H9 (cell line): ENCODE measurements at regions not wholly inside any gene's neighbourhood (a gene's known extent, or its start where the extent isn't known, plus 50 kb on each side); places are given as distances from the start of the nearest gene placed in this dataset.

Source experiments
- DNase-seq: peaks from one replicate; pipeline ENCODE4 v3.0.0-alpha.2; 2017
- H2AFZ ChIP-seq: one replicate; pipeline ENCODE4 v1.6.1; 2013; ENCODE audit warnings: mild to moderate bottlenecking, low read length, control low read depth, moderate library complexity
- H2AK5ac ChIP-seq: 2 replicates; pipeline ENCODE4 v1.6.1; 2013; ENCODE audit warnings: low read length, control low read depth, mixed read lengths; ENCODE audit not compliant: insufficient read length
- H2BK120ac ChIP-seq: one replicate; pipeline ENCODE4 v1.6.1; 2013; ENCODE audit warnings: low read depth, mild to moderate bottlenecking, low read length, control low read depth, inconsistent platforms; ENCODE audit not compliant: poor library complexity, severe bottlenecking
- H2BK12ac ChIP-seq: 2 replicates; pipeline ENCODE4 v1.6.1; 2013; ENCODE audit warnings: low read length, control low read depth, mixed read lengths, low read depth; ENCODE audit not compliant: insufficient read length
- H2BK15ac ChIP-seq: 2 replicates; pipeline ENCODE4 v1.6.1; 2013; ENCODE audit warnings: low read depth, low read length, control low read depth
- H2BK20ac ChIP-seq: one replicate; pipeline ENCODE4 v1.6.1; 2013; ENCODE audit warnings: low read depth, mild to moderate bottlenecking, low read length, control low read depth, inconsistent platforms; ENCODE audit not compliant: poor library complexity, severe bottlenecking
- H2BK5ac ChIP-seq: 2 replicates; pipeline ENCODE4 v1.6.1; 2013; ENCODE audit warnings: low read length, control low read depth, mixed read lengths; ENCODE audit not compliant: insufficient read length
- H3K14ac ChIP-seq: 2 replicates; pipeline ENCODE4 v1.6.1; 2013; ENCODE audit warnings: low read length, control low read depth; ENCODE audit not compliant: insufficient read depth
- H3K18ac ChIP-seq: 2 replicates; pipeline ENCODE4 v1.6.1; 2013; ENCODE audit warnings: low read depth, mild to moderate bottlenecking, mixed read lengths, low read length, control low read depth; ENCODE audit not compliant: insufficient read length
- H3K23ac ChIP-seq: 2 replicates; pipeline ENCODE4 v1.6.1; 2013; ENCODE audit warnings: low read length, control low read depth, mixed read lengths, low read depth; ENCODE audit not compliant: insufficient read length
- H3K23me2 ChIP-seq: 2 replicates; pipeline ENCODE4 v1.6.1; 2013; ENCODE audit warnings: low read depth, mild to moderate bottlenecking, mixed read lengths, low read length, control low read depth; ENCODE audit not compliant: insufficient read length, poor library complexity, severe bottlenecking
- H3K27ac ChIP-seq: 2 replicates; pipeline ENCODE4 v1.5.1; 2013; ENCODE audit warnings: low read length, control low read depth, mixed read lengths, low read depth; ENCODE audit not compliant: insufficient read length
- H3K27me3 ChIP-seq: 2 replicates; pipeline ENCODE4 v1.6.1; 2013; ENCODE audit warnings: low read length, control low read depth, inconsistent platforms; ENCODE audit not compliant: insufficient read depth
- H3K4ac ChIP-seq: 2 replicates; pipeline ENCODE4 v1.6.1; 2013; ENCODE audit warnings: low read depth, mild to moderate bottlenecking, control low read depth, inconsistent platforms, low read length, moderate library complexity
- H3K4me1 ChIP-seq: 2 replicates; pipeline ENCODE4 v1.6.1; 2013; ENCODE audit warnings: low read length, control low read depth, inconsistent platforms; ENCODE audit not compliant: insufficient read depth
- H3K4me2 ChIP-seq: 2 replicates; pipeline ENCODE4 v1.6.1; 2013; ENCODE audit warnings: low read length, control low read depth, mixed read lengths; ENCODE audit not compliant: insufficient read length, insufficient read depth
- H3K56ac ChIP-seq: 2 replicates; pipeline ENCODE4 v1.6.1; 2013; ENCODE audit warnings: low read depth, mild to moderate bottlenecking, mixed read lengths, low read length, control low read depth; ENCODE audit not compliant: insufficient read length
- H3K79me1 ChIP-seq: 2 replicates; pipeline ENCODE4 v1.6.1; 2013; ENCODE audit warnings: low read depth, mild to moderate bottlenecking, moderate library complexity, low read length, control low read depth, inconsistent platforms; ENCODE audit not compliant: insufficient read depth, poor library complexity, severe bottlenecking
- H3K79me2 ChIP-seq: 2 replicates; pipeline ENCODE4 v1.6.1; 2013; ENCODE audit warnings: low read length, control low read depth, inconsistent platforms; ENCODE audit not compliant: insufficient read depth
- H3K9ac ChIP-seq: 2 replicates; pipeline ENCODE4 v1.6.1; 2013; ENCODE audit warnings: low read length, control low read depth, mixed read lengths; ENCODE audit not compliant: insufficient read length; ENCODE audit errors: extremely low read depth
- H3K9me3 ChIP-seq: one replicate; pipeline ENCODE4 v1.6.1; 2013; ENCODE audit warnings: low read depth, low read length, inconsistent platforms; ENCODE audit not compliant: control insufficient read depth
- H3T11ph ChIP-seq: one replicate; pipeline ENCODE4 v1.6.1; 2013; ENCODE audit warnings: mild to moderate bottlenecking, low read length, control low read depth, inconsistent platforms
- H4K20me1 ChIP-seq: one replicate; pipeline ENCODE4 v1.6.1; 2013; ENCODE audit not compliant: control insufficient read depth, insufficient read length, insufficient read depth
- H4K5ac ChIP-seq: 2 replicates; pipeline ENCODE4 v1.6.1; 2013; ENCODE audit warnings: low read depth, mild to moderate bottlenecking, mixed read lengths, low read length, control low read depth; ENCODE audit not compliant: insufficient read length
- H4K8ac ChIP-seq: replicated peaks from 2 replicates; pipeline ENCODE4 v1.6.1; 2013; ENCODE audit warnings: low read length, control low read depth, mixed read lengths, low read depth; ENCODE audit not compliant: insufficient read length
- H4K91ac ChIP-seq: 2 replicates; pipeline ENCODE4 v1.6.1; 2013; ENCODE audit warnings: low read depth, mild to moderate bottlenecking, moderate library complexity, mixed read lengths, low read length, control low read depth; ENCODE audit not compliant: insufficient read length
- H3K27ac Mint-ChIP-seq, 3 experiments: 2 replicates in 2 of 3; 3 replicates in 1 of 3; pipeline ENCODE4 v1.8.0; 2020 to 2021; ENCODE audit warnings: mixed read lengths in 3 of 3, mild to moderate bottlenecking in 1 of 3, moderate library complexity in 1 of 3
- H3K27me3 Mint-ChIP-seq: 2 replicates; pipeline ENCODE4 v1.8.0; 2021; ENCODE audit warnings: low read depth, mild to moderate bottlenecking, moderate library complexity, mixed read lengths
- H3K36me3 Mint-ChIP-seq, 3 experiments: 2 replicates in 2 of 3; 3 replicates in 1 of 3; pipeline ENCODE4 v1.8.0; 2020 to 2021; ENCODE audit warnings: low read depth in 3 of 3, mixed read lengths in 3 of 3; ENCODE audit not compliant: insufficient read depth in 1 of 3
- H3K4me1 Mint-ChIP-seq, 2 experiments: 2 replicates each; pipeline ENCODE4 v1.8.0; 2020; ENCODE audit warnings: mixed read lengths in 2 of 2
- H3K4me3 Mint-ChIP-seq, 2 experiments: 2 replicates in 1 of 2; 3 replicates in 1 of 2; pipeline ENCODE4 v1.8.0; 2020 to 2021; ENCODE audit warnings: mild to moderate bottlenecking in 2 of 2, mixed read lengths in 2 of 2, moderate library complexity in 1 of 2
- H3K9me3 Mint-ChIP-seq, 2 experiments: 2 replicates in 1 of 2; 3 replicates in 1 of 2; pipeline ENCODE4 v1.8.0; 2020; ENCODE audit warnings: mild to moderate bottlenecking in 2 of 2, mixed read lengths in 2 of 2, moderate library complexity in 1 of 2
- WGBS: extraction: QIAGEN DNeasy Blood & Tissue Kit; methylation state at CpG from one replicate; pipeline ENCODE4 v1.1.7; 2013; ENCODE audit warnings: missing lambda C conversion rate, low lambda C conversion rate, mixed read lengths; ENCODE audit not compliant: insufficient read length; ENCODE audit errors: extremely low coverage; 5-methylcytosine and 5-hydroxymethylcytosine counted together
- TF ChIP-seq, protein P1 (sequence below): fragments of 200-600 bp; sonication (generic); conservative IDR thresholded peaks from 3 replicates; pipeline ENCODE4 v1.8.0; 2021; ENCODE audit warnings: antibody characterized with exemption, mild to moderate bottlenecking

DNA sequence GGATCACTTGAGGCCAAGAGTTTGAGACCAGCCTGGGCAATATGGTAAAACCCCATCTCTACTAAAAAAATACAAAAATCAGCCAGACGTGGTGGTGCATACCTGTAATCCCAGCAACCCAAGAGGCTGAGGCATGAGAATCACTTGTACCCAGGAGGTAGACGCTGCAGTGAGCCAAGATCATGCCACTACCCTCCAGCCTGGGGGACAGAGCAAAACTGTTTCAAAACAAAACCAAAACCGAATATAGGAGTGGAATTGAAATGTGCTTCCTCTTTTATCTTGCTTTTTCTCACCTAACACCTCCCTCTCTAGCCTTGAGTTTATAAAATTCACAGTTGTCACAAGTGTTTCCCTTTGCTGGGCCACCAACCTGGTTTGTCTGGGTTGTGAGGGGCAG, 181.9 kb downstream of the PAH start:
- no CpG with 5 or more reads among the region's 3 CpGs for WGBS
- Histone ChIP-seq H2AK5ac (no peak overlapping the region), H2BK12ac (no peak overlapping the region), H3K14ac (no peak overlapping the region), H3K4ac (no peak overlapping the region), H4K8ac (no peak overlapping the region), H2BK15ac (no peak overlapping the region), H4K20me1 (no peaks in the 10 kb centered on the region), H3K56ac (no peak overlapping the region), H3K9me3 (peaks cover 5% of the 10 kb centered on the region), H2BK120ac (no peak overlapping the region), H3K4me2 (no peak overlapping the region), H3K79me2 (no peaks in the 10 kb centered on the region), H2AFZ (no peak overlapping the region), H3K27ac (no peak overlapping the region), H2BK5ac (no peak overlapping the region), H4K5ac (no peak overlapping the region), H3T11ph (no peak overlapping the region), H3K4me1 (no peaks in the 10 kb centered on the region), H3K9ac (no peak overlapping the region), H4K91ac (no peak overlapping the region), H3K18ac (no peak overlapping the region), H3K23me2 (no peaks in the 10 kb centered on the region), H2BK20ac (no peak overlapping the region), H3K79me1 (no peaks in the 10 kb centered on the region), H3K27me3 (no peaks in the 10 kb centered on the region), H3K23ac (no peak overlapping the region)
- TF ChIP-seq, protein P1, sequence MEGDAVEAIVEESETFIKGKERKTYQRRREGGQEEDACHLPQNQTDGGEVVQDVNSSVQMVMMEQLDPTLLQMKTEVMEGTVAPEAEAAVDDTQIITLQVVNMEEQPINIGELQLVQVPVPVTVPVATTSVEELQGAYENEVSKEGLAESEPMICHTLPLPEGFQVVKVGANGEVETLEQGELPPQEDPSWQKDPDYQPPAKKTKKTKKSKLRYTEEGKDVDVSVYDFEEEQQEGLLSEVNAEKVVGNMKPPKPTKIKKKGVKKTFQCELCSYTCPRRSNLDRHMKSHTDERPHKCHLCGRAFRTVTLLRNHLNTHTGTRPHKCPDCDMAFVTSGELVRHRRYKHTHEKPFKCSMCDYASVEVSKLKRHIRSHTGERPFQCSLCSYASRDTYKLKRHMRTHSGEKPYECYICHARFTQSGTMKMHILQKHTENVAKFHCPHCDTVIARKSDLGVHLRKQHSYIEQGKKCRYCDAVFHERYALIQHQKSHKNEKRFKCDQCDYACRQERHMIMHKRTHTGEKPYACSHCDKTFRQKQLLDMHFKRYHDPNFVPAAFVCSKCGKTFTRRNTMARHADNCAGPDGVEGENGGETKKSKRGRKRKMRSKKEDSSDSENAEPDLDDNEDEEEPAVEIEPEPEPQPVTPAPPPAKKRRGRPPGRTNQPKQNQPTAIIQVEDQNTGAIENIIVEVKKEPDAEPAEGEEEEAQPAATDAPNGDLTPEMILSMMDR, result no peak
- H3K27ac Mint-ChIP-seq, result no peak overlapping the region
- H3K9me3 Mint-ChIP-seq, result peaks cover 6 to 11% of the 10 kb centered on the region in 2 experiments; a peak in 3 of 5 replicates
- H3K4me3 Mint-ChIP-seq, result no peak overlapping the region
- no peak for DNase-seq
- no peaks in the 10 kb centered on the region for H3K4me1 Mint-ChIP-seq
- H3K27me3 Mint-ChIP-seq, result no peaks in the 10 kb centered on the region
- peaks cover 0 to 5% (median 4%) of the 10 kb centered on the region in 3 experiments; a peak in 4 of 7 replicates for H3K36me3 Mint-ChIP-seq
